Stimulated activated naive CD8-positive, alpha-beta T cell treated with anti-CD3 and anti-CD28 coated beads, Interleukin-15, amount 100 ng/mL, for 72 hours (primary cell): ENCODE measurements at regions not wholly inside any gene's neighbourhood (a gene's known extent, or its start where the extent isn't known, plus 50 kb on each side); places are given as distances from the start of the nearest gene placed in this dataset.
A peak's percentile ranks its signal among the peaks of the same experiment; 100 is the strongest.

Experiments used
- ATAC-seq: fragments of 150-1000 bp; cut with Tn5 transposase; 2 replicates; pipeline ENCODE4 v1.10.0; 2021; ENCODE audit warnings: mild to moderate bottlenecking, moderate library complexity
- DNase-seq, 2 donors: peaks; one replicate each; pipeline ENCODE4 v3.0.0; 2021 to 2022
- H3K27ac Mint-ChIP-seq, 2 donors: one replicate each; pipeline ENCODE4 v1.8.0; 2022; ENCODE audit warnings: mild to moderate bottlenecking in 2 of 2, mixed read lengths in 2 of 2, moderate library complexity in 2 of 2
- H3K27me3 Mint-ChIP-seq: one replicate; pipeline ENCODE4 v1.8.0; 2022; ENCODE audit warnings: mixed read lengths
- H3K4me1 Mint-ChIP-seq: one replicate; pipeline ENCODE4 v1.8.0; 2022; ENCODE audit warnings: mild to moderate bottlenecking, mixed read lengths
- H3K4me3 Mint-ChIP-seq, 2 donors: one replicate each; pipeline ENCODE4 v1.8.0; 2022; ENCODE audit warnings: mild to moderate bottlenecking in 2 of 2, mixed read lengths in 2 of 2, moderate library complexity in 1 of 2
- H3K9me3 Mint-ChIP-seq, 2 donors: one replicate each; pipeline ENCODE4 v1.8.0; 2022; ENCODE audit warnings: mixed read lengths in 2 of 2

- Mint-ChIP-seq H3K9me3 (no peaks in the 10 kb centered on the region), H3K4me3 (no peak overlapping the region), H3K27me3 (no peaks in the 10 kb centered on the region), H3K27ac (no peak overlapping the region), H3K4me1 (no peaks in the 10 kb centered on the region)
- DNase-seq (no peak), ATAC-seq (no peak)
Observed at GRCh38 chr3:176919836-176920765, 277.2 kb downstream of the TBL1XR1 start.

GRCh38 chr3:176916777-176917176 is 280.5 kb downstream of the TBL1XR1 start:
- Mint-ChIP-seq H3K27me3 (no peaks in the 10 kb centered on the region), H3K4me1 (no peaks in the 10 kb centered on the region), H3K27ac (no peak overlapping the region), H3K9me3 (no peaks in the 10 kb centered on the region), H3K4me3 (no peak overlapping the region)
- ATAC-seq: no peak
- DNase-seq: no peak

DNA sequence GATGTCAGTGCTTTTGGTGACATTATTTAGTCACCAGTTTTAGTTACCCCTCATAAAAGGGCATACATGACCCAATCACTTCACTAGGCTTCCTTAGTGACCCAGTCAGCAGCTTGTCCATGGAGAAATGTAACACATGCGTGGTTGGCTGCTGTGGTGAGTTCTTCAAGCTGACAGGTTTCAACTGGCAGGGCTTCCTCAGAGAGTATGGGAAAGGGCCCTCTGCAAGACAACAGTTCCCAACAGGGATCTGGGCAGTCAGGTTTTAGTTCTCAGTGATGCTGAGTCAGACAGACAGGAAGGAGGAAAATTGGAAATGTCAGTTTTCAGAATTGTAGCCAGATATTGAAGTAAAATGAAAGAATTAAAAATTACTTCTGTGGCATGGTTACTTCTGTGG is 282.5 kb downstream of the TBL1XR1 start:
- Mint-ChIP-seq H3K9me3 (no peaks in the 10 kb centered on the region), H3K4me3 (no peak overlapping the region), H3K27me3 (no peaks in the 10 kb centered on the region), H3K4me1 (no peaks in the 10 kb centered on the region), H3K27ac (no peak overlapping the region)
- DNase-seq (no peak), ATAC-seq (no peak)

GRCh38 chr3:176911579-176911978 is 285.7 kb downstream of the TBL1XR1 start:
- no peaks in the 10 kb centered on the region for H3K27me3 Mint-ChIP-seq
- no peaks in the 10 kb centered on the region for H3K9me3 Mint-ChIP-seq
- H3K4me3 Mint-ChIP-seq: no peak overlapping the region
- ATAC-seq (no peak), DNase-seq (no peak)
- no peak overlapping the region for H3K27ac Mint-ChIP-seq
- H3K4me1 Mint-ChIP-seq: no peaks in the 10 kb centered on the region

DNA sequence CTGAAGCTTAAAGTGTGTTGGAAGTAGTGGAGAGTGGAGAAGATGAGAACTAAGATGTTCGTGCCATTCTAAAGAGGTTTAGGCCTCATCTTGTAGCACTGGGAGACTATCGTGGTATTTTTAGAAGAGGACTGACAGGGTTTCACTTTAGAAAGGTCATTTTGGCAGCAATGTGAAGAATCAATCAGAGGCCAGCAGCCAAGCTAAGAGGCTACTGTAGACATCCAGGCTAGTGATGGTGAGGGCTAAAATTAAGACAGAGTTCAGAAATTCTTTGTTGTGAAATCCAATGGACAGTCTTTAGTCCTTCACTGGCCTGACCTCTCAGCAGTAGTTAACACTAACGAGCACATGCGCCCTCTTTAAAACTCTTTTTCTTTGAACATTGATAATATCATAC is 288.2 kb downstream of the TBL1XR1 start:
- Mint-ChIP-seq H3K27ac (no peak overlapping the region), H3K9me3 (no peaks in the 10 kb centered on the region), H3K4me3 (no peak overlapping the region), H3K4me1 (no peaks in the 10 kb centered on the region), H3K27me3 (no peaks in the 10 kb centered on the region)
- DNase-seq (no peak), ATAC-seq (no peak)

- H3K9me3 Mint-ChIP-seq: no peaks in the 10 kb centered on the region
- no peak overlapping the region for H3K27ac Mint-ChIP-seq
- DNase-seq (no peak), ATAC-seq (no peak)
- H3K4me3 Mint-ChIP-seq: no peak overlapping the region
- no peaks in the 10 kb centered on the region for H3K4me1 Mint-ChIP-seq
- H3K27me3 Mint-ChIP-seq: no peaks in the 10 kb centered on the region
Observed at GRCh38 chr3:176906046-176906905, 291.0 kb downstream of the TBL1XR1 start.

DNA sequence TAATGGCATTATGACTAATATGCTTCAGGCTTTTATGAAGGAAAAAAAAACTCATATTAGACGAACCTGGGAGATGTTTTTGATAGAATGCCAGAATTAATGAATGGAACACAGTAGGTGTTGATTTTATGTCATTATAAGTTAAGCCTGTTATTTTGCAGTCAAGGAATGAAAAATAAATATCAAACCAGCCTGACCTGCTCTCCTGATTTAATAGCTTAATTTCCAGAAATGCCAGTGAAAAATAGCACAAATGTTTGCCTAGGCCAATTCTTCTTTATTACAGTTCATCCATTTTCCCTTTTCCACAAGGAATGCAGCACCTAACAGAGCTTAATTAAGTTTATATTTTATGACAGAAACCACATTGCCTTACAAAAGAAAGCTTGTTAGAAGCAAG is 292.0 kb downstream of the TBL1XR1 start:
- H3K4me1 Mint-ChIP-seq: no peaks in the 10 kb centered on the region
- DNase-seq (no peak), ATAC-seq (no peak)
- no peak overlapping the region for H3K4me3 Mint-ChIP-seq
- no peaks in the 10 kb centered on the region for H3K27me3 Mint-ChIP-seq
- no peaks in the 10 kb centered on the region for H3K9me3 Mint-ChIP-seq
- H3K27ac Mint-ChIP-seq: no peak overlapping the region

GRCh38 chr3:176904506-176904905 is 292.8 kb downstream of the TBL1XR1 start:
- no peaks in the 10 kb centered on the region for H3K4me1 Mint-ChIP-seq
- DNase-seq (no peak), ATAC-seq (no peak)
- H3K4me3 Mint-ChIP-seq: no peak overlapping the region
- no peaks in the 10 kb centered on the region for H3K9me3 Mint-ChIP-seq
- peaks cover 5% of the 10 kb centered on the region for H3K27me3 Mint-ChIP-seq
- H3K27ac Mint-ChIP-seq: no peak overlapping the region

DNA sequence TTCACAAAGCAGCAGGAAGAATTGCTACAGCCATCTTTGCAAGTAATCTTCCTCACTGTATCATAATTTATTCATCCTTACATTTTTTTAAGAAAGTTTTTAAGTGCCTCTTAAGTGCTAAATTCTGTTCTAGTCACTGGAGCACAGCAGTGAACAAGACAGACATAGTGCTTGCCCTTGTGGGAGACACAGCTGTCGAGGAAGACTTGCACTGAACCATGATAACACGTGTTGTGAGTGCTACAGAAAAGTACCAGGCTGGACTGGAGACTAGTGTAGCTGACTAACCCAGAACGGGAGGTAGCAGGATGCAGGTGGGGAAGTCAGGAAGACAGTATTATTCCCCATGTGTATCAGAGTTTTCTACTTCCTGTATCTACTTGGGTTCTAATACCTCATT is 300.6 kb downstream of the TBL1XR1 start:
- H3K4me1 Mint-ChIP-seq: no peaks in the 10 kb centered on the region
- H3K27me3 Mint-ChIP-seq: peaks cover 28% of the 10 kb centered on the region

GRCh38 chr3:176896165-176896564 is 301.1 kb downstream of the TBL1XR1 start:
- no peak overlapping the region for H3K27ac Mint-ChIP-seq

More for the DNA sequence above, 300.6 kb downstream of the TBL1XR1 start:
- Mint-ChIP-seq H3K27ac (peak overlapping the region in 1 of 2 donors; percentile 38), H3K9me3 (peaks cover 0 to 15% of the 10 kb centered on the region in 2 donors), H3K4me3 (no peak overlapping the region)
- no peak for ATAC-seq
- DNase-seq: no peak

GRCh38 chr3:176879710-176880109 is 317.6 kb downstream of the TBL1XR1 start:
- ATAC-seq (no peak), DNase-seq (no peak)
- peaks cover 9 to 20% of the 10 kb centered on the region in 2 donors for H3K9me3 Mint-ChIP-seq
- no peak overlapping the region for H3K4me3 Mint-ChIP-seq
- peaks cover 21% of the 10 kb centered on the region for H3K27me3 Mint-ChIP-seq
- no peaks in the 10 kb centered on the region for H3K4me1 Mint-ChIP-seq
- H3K27ac Mint-ChIP-seq: no peak overlapping the region

More at GRCh38 chr3:176896165-176896564, 301.1 kb downstream of the TBL1XR1 start:
- ATAC-seq (no peak), DNase-seq (no peak)
- Mint-ChIP-seq H3K9me3 (peaks cover 0 to 20% of the 10 kb centered on the region in 2 donors), H3K4me1 (no peaks in the 10 kb centered on the region), H3K4me3 (no peak overlapping the region), H3K27me3 (peaks cover 28% of the 10 kb centered on the region)

DNA sequence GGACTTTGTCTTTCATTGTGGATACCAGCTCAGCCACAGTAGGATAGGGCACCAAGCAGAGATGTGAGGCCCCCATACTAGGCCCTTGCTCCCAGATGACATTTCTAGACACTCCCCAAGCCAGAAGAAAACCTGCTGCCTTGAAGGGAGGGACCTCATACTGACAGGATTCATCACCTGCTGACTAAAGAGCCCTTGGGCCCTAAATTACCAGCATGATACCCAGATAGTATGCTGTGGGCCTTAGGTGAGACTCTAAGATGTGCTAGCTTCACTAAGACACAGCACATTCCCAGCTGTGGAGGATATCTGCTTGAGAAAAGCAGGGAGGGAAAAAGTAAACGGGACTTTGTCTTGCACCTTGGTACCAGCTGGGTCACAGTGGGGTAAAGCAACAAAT is 324.0 kb downstream of the TBL1XR1 start:
- peak overlapping the region in 1 of 2 donors; percentile 86 for H3K27ac Mint-ChIP-seq
- ATAC-seq: peak; percentile 4
- peaks cover 10% of the 10 kb centered on the region for H3K4me1 Mint-ChIP-seq
- H3K27me3 Mint-ChIP-seq: peaks cover 11% of the 10 kb centered on the region
- no peak for DNase-seq
- peaks cover 4 to 21% of the 10 kb centered on the region in 2 donors for H3K9me3 Mint-ChIP-seq
- H3K4me3 Mint-ChIP-seq: no peak overlapping the region

GRCh38 chr3:176872771-176873209 is 324.5 kb downstream of the TBL1XR1 start:
- Mint-ChIP-seq H3K4me1 (peaks cover 10% of the 10 kb centered on the region), H3K9me3 (peaks cover 4 to 23% of the 10 kb centered on the region in 2 donors), H3K27ac (peak overlapping the region in 1 of 2 donors; percentile 86), H3K4me3 (no peak overlapping the region), H3K27me3 (peaks cover 6% of the 10 kb centered on the region)
- peak; percentile 78 for ATAC-seq
- DNase-seq: peak; percentile 52 to 58

DNA sequence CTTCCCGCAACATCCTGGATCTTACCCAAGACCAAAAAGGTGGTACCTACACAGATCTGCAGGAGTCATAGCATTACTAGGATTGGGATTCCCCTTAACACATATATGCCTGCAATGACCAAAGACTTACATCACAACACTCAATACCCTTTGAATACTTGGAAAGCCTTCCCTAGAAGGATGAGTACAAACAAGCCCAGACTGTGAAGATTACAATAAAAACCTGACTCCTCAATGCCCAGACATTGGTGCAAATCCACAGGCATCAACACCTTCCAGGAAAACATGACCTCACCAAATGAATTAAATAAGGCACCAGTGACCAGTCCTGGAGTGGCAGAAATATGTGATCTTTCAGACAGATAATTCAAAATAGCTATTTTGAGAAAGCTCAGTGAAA is 326.8 kb downstream of the TBL1XR1 start:
- H3K4me1 Mint-ChIP-seq: peaks cover 10% of the 10 kb centered on the region
- DNase-seq: no peak
- no peaks in the 10 kb centered on the region for H3K27me3 Mint-ChIP-seq
- ATAC-seq: no peak
- H3K9me3 Mint-ChIP-seq: peaks cover 0 to 16% of the 10 kb centered on the region in 2 donors
- H3K27ac Mint-ChIP-seq: no peak overlapping the region
- no peak overlapping the region for H3K4me3 Mint-ChIP-seq

DNA sequence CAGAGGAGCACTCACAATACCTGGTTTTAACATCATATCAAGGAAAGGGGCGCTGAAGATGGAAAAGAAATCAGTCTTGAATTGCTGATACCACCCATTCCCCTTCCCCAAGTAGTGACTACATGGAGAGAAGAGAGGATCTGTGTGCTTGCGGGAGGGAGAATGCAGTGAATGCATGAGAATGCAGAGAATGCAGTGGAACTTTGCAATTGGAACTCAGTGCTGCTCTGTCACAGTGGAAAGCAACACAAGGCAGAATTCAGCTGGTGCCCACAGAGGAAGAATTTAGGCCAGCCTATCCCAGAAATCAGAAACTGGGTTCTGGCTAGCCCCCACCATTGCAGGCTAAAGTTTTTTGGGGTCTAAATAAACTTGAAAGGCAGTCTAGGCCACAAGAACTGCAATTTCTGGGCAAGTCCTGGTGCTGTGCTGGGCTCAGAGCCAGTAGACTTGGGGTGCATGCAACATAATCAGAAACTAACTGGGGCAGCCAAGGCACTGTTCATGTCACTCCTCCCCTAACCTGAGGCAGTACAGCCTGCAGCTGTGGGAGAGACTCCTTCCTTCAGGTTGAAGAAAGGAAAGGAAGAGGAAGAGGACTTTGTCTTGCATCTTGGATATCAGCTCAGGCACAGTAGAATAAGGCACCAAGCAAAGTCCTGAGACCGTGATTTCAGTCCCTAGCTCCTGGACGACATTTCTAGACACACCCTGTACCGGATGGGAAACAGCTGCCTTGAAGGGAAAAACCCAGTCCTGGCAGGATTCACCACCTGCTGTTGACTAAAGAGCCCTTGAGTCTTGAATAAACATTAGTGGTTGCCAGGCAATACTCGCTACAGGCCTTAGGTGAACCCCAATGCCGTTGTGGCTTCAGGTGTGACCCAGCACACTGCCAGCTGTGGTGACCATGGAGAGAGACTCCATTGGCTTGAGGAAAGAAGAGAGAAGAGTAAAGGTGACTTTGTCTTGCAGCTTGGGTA is 329.3 kb downstream of the TBL1XR1 start:
- no peak overlapping the region for H3K4me3 Mint-ChIP-seq
- H3K27ac Mint-ChIP-seq: no peak overlapping the region
- ATAC-seq (no peak), DNase-seq (no peak)
- H3K9me3 Mint-ChIP-seq: peaks cover 0 to 16% of the 10 kb centered on the region in 2 donors
- H3K4me1 Mint-ChIP-seq: peaks cover 7% of the 10 kb centered on the region
- H3K27me3 Mint-ChIP-seq: peaks cover 11% of the 10 kb centered on the region
